ENCODE measurements at regions not wholly inside any gene's neighbourhood (a gene's known extent, or its start where the extent isn't known, plus 50 kb on each side); places are given as distances from the start of the nearest gene placed in this dataset.

GRCh38 chr18:27274901-27275300, 89.8 kb upstream of the CHST9 start:
- Histone ChIP-seq H3K36me3 (ENCODE audit: control insufficient read depth, insufficient read depth, low read length) (no peaks in the 10 kb centered on the region), H3K9me3 (ENCODE audit: control insufficient read depth in 2 of 2, low read length in 2 of 2) (no peaks in the 10 kb centered on the region), H3K27me3 (ENCODE audit: control insufficient read depth, insufficient read depth, low read length) (no peaks in the 10 kb centered on the region), H3K4me3 (ENCODE audit: low read depth, low read length) (no peak overlapping the region), H3K4me1 (ENCODE audit: control insufficient read depth, insufficient read depth, low read length, poor library complexity, severe bottlenecking) (no peaks in the 10 kb centered on the region), H3K27ac (ENCODE audit: insufficient read depth, low read length, poor library complexity, severe bottlenecking) (no peak overlapping the region)
- no peaks in the 10 kb centered on the region for H3K4me1 Mint-ChIP-seq
- H3K27ac Mint-ChIP-seq = peak overlapping the region in 1 of 3 donors; percentile 21
- H3K27me3 Mint-ChIP-seq = no peaks in the 10 kb centered on the region
- peaks cover 3 to 35% (median 9%) of the 10 kb centered on the region in 7 donors for H3K9me3 Mint-ChIP-seq
- H3K4me3 Mint-ChIP-seq = no peak overlapping the region
- H3K36me3 Mint-ChIP-seq = no peaks in the 10 kb centered on the region
- no peak for DNase-seq
- no peak for ATAC-seq (ENCODE audit: low read depth in 2 of 2)

GRCh38 chr18:27270508-27270907, 85.4 kb upstream of the CHST9 start:
- Histone ChIP-seq H3K4me1 (ENCODE audit: control insufficient read depth, insufficient read depth, low read length, poor library complexity, severe bottlenecking) (no peaks in the 10 kb centered on the region), H3K9me3 (ENCODE audit: control insufficient read depth in 2 of 2, low read length in 2 of 2) (no peaks in the 10 kb centered on the region), H3K36me3 (ENCODE audit: control insufficient read depth, insufficient read depth, low read length) (no peaks in the 10 kb centered on the region), H3K27me3 (ENCODE audit: control insufficient read depth, insufficient read depth, low read length) (no peaks in the 10 kb centered on the region), H3K27ac (ENCODE audit: insufficient read depth, low read length, poor library complexity, severe bottlenecking) (no peak overlapping the region), H3K4me3 (ENCODE audit: low read depth, low read length) (no peak overlapping the region)
- H3K27ac Mint-ChIP-seq = no peak overlapping the region
- no peak overlapping the region for H3K4me3 Mint-ChIP-seq
- H3K27me3 Mint-ChIP-seq = no peaks in the 10 kb centered on the region
- no peaks in the 10 kb centered on the region for H3K4me1 Mint-ChIP-seq
- H3K36me3 Mint-ChIP-seq = no peaks in the 10 kb centered on the region
- peaks cover 0 to 25% (median 3%) of the 10 kb centered on the region in 7 donors for H3K9me3 Mint-ChIP-seq
- ATAC-seq (ENCODE audit: low read depth in 2 of 2) (no peak), DNase-seq (no peak)

GRCh38 chr18:27263369-27263768, 78.3 kb upstream of the CHST9 start:
- no peaks in the 10 kb centered on the region for H3K4me1 ChIP-seq (ENCODE audit: control insufficient read depth, insufficient read depth, low read length, poor library complexity, severe bottlenecking)
- H3K27me3 ChIP-seq (ENCODE audit: control insufficient read depth, insufficient read depth, low read length) = no peaks in the 10 kb centered on the region
- no peak overlapping the region for H3K4me3 ChIP-seq (ENCODE audit: low read depth, low read length)
- peaks cover 0 to 7% of the 10 kb centered on the region in 2 experiments for H3K9me3 ChIP-seq (ENCODE audit: control insufficient read depth in 2 of 2, low read length in 2 of 2)
- Mint-ChIP-seq H3K36me3 (no peaks in the 10 kb centered on the region), H3K27me3 (no peaks in the 10 kb centered on the region), H3K4me1 (no peaks in the 10 kb centered on the region), H3K4me3 (no peak overlapping the region), H3K9me3 (peaks cover 0 to 35% (median 7%) of the 10 kb centered on the region in 7 donors), H3K27ac (no peak overlapping the region)
- no peak overlapping the region for H3K27ac ChIP-seq (ENCODE audit: insufficient read depth, low read length, poor library complexity, severe bottlenecking)
- no peaks in the 10 kb centered on the region for H3K36me3 ChIP-seq (ENCODE audit: control insufficient read depth, insufficient read depth, low read length)
- DNase-seq = no peak
- ATAC-seq (ENCODE audit: low read depth in 2 of 2) = no peak

GRCh38 chr18:27261769-27262549, 76.9 kb upstream of the CHST9 start:
- Histone ChIP-seq H3K27ac (ENCODE audit: insufficient read depth, low read length, poor library complexity, severe bottlenecking) (no peak overlapping the region), H3K4me1 (ENCODE audit: control insufficient read depth, insufficient read depth, low read length, poor library complexity, severe bottlenecking) (no peaks in the 10 kb centered on the region), H3K9me3 (ENCODE audit: control insufficient read depth in 2 of 2, low read length in 2 of 2) (peaks cover 0 to 7% of the 10 kb centered on the region in 2 experiments), H3K27me3 (ENCODE audit: control insufficient read depth, insufficient read depth, low read length) (no peaks in the 10 kb centered on the region), H3K36me3 (ENCODE audit: control insufficient read depth, insufficient read depth, low read length) (no peaks in the 10 kb centered on the region), H3K4me3 (ENCODE audit: low read depth, low read length) (no peak overlapping the region)
- ATAC-seq (ENCODE audit: low read depth in 2 of 2) (no peak), DNase-seq (no peak)
- H3K9me3 Mint-ChIP-seq = peaks cover 0 to 27% (median 7%) of the 10 kb centered on the region in 7 donors
- no peaks in the 10 kb centered on the region for H3K27me3 Mint-ChIP-seq
- H3K4me1 Mint-ChIP-seq = no peaks in the 10 kb centered on the region
- H3K27ac Mint-ChIP-seq = no peak overlapping the region
- no peaks in the 10 kb centered on the region for H3K36me3 Mint-ChIP-seq
- no peak overlapping the region for H3K4me3 Mint-ChIP-seq

DNA sequence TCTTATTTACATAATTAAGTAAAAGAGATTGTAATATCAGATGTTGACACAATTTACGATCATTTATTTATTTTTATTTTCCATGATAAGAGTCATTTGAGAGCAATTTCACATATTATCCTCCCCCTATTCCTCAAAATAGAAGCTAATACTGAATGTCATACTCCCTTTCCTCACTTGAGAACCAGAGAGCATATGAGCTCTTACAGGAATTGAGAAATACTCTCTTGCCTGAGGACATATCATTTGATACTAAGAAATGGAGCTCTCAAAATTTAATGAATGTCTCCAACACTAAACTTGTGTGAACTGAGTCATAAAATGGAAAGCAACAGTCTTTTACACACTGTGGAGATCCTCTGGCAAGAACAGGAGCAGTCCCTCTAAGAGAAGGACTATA, 68.5 kb upstream of the CHST9 start:
- Histone ChIP-seq H3K4me3 (ENCODE audit: low read depth, low read length) (no peak overlapping the region), H3K9me3 (ENCODE audit: control insufficient read depth in 2 of 2, low read length in 2 of 2) (no peaks in the 10 kb centered on the region), H3K27me3 (ENCODE audit: control insufficient read depth, insufficient read depth, low read length) (no peaks in the 10 kb centered on the region), H3K36me3 (ENCODE audit: control insufficient read depth, insufficient read depth, low read length) (no peaks in the 10 kb centered on the region), H3K27ac (ENCODE audit: insufficient read depth, low read length, poor library complexity, severe bottlenecking) (no peak overlapping the region), H3K4me1 (ENCODE audit: control insufficient read depth, insufficient read depth, low read length, poor library complexity, severe bottlenecking) (no peaks in the 10 kb centered on the region)
- Mint-ChIP-seq H3K4me3 (no peak overlapping the region), H3K4me1 (no peaks in the 10 kb centered on the region), H3K9me3 (peaks cover 1 to 19% (median 4%) of the 10 kb centered on the region in 7 donors), H3K27ac (no peak overlapping the region), H3K27me3 (no peaks in the 10 kb centered on the region), H3K36me3 (no peaks in the 10 kb centered on the region)
- DNase-seq = no peak
- ATAC-seq (ENCODE audit: low read depth in 2 of 2) = no peak

GRCh38 chr18:27250471-27250870, 65.4 kb upstream of the CHST9 start:
- H3K36me3 Mint-ChIP-seq = no peaks in the 10 kb centered on the region
- H3K9me3 ChIP-seq (ENCODE audit: control insufficient read depth in 2 of 2, low read length in 2 of 2) = peaks cover 0 to 2% of the 10 kb centered on the region in 2 experiments
- H3K4me1 ChIP-seq (ENCODE audit: control insufficient read depth, insufficient read depth, low read length, poor library complexity, severe bottlenecking) = no peaks in the 10 kb centered on the region
- no peak overlapping the region for H3K4me3 Mint-ChIP-seq
- peaks cover 3 to 27% (median 7%) of the 10 kb centered on the region in 7 donors for H3K9me3 Mint-ChIP-seq
- H3K27me3 Mint-ChIP-seq = no peaks in the 10 kb centered on the region
- H3K27ac ChIP-seq (ENCODE audit: insufficient read depth, low read length, poor library complexity, severe bottlenecking) = no peak overlapping the region
- no peak overlapping the region for H3K27ac Mint-ChIP-seq
- H3K4me3 ChIP-seq (ENCODE audit: low read depth, low read length) = no peak overlapping the region
- H3K36me3 ChIP-seq (ENCODE audit: control insufficient read depth, insufficient read depth, low read length) = no peaks in the 10 kb centered on the region
- DNase-seq (no peak), ATAC-seq (ENCODE audit: low read depth in 2 of 2) (no peak)
- no peaks in the 10 kb centered on the region for H3K4me1 Mint-ChIP-seq
- H3K27me3 ChIP-seq (ENCODE audit: control insufficient read depth, insufficient read depth, low read length) = no peaks in the 10 kb centered on the region

- no peak overlapping the region for H3K27ac Mint-ChIP-seq
- Histone ChIP-seq H3K27ac (ENCODE audit: insufficient read depth, low read length, poor library complexity, severe bottlenecking) (no peak overlapping the region), H3K4me3 (ENCODE audit: low read depth, low read length) (no peak overlapping the region), H3K36me3 (ENCODE audit: control insufficient read depth, insufficient read depth, low read length) (no peaks in the 10 kb centered on the region), H3K4me1 (ENCODE audit: control insufficient read depth, insufficient read depth, low read length, poor library complexity, severe bottlenecking) (no peaks in the 10 kb centered on the region), H3K9me3 (ENCODE audit: control insufficient read depth in 2 of 2, low read length in 2 of 2) (peaks cover 0 to 2% of the 10 kb centered on the region in 2 experiments), H3K27me3 (ENCODE audit: control insufficient read depth, insufficient read depth, low read length) (no peaks in the 10 kb centered on the region)
- no peaks in the 10 kb centered on the region for H3K4me1 Mint-ChIP-seq
- DNase-seq = no peak
- ATAC-seq (ENCODE audit: low read depth in 2 of 2) = no peak
- no peak overlapping the region for H3K4me3 Mint-ChIP-seq
- H3K9me3 Mint-ChIP-seq = peaks cover 3 to 27% (median 6%) of the 10 kb centered on the region in 7 donors
- no peaks in the 10 kb centered on the region for H3K27me3 Mint-ChIP-seq
- no peaks in the 10 kb centered on the region for H3K36me3 Mint-ChIP-seq
Measured at GRCh38 chr18:27249933-27250332, 64.8 kb upstream of the CHST9 start.

GRCh38 chr18:27244259-27244658, 59.2 kb upstream of the CHST9 start:
- Mint-ChIP-seq H3K36me3 (no peaks in the 10 kb centered on the region), H3K27me3 (no peaks in the 10 kb centered on the region), H3K4me1 (no peaks in the 10 kb centered on the region), H3K4me3 (no peak overlapping the region), H3K27ac (no peak overlapping the region), H3K9me3 (peaks cover 2 to 22% (median 7%) of the 10 kb centered on the region in 7 donors)
- H3K27me3 ChIP-seq (ENCODE audit: control insufficient read depth, insufficient read depth, low read length) = no peaks in the 10 kb centered on the region
- DNase-seq (no peak), ATAC-seq (ENCODE audit: low read depth in 2 of 2) (no peak)
- peaks cover 2 to 5% of the 10 kb centered on the region in 2 experiments for H3K9me3 ChIP-seq (ENCODE audit: control insufficient read depth in 2 of 2, low read length in 2 of 2)
- H3K4me3 ChIP-seq (ENCODE audit: low read depth, low read length) = no peak overlapping the region
- H3K27ac ChIP-seq (ENCODE audit: insufficient read depth, low read length, poor library complexity, severe bottlenecking) = no peak overlapping the region
- H3K36me3 ChIP-seq (ENCODE audit: control insufficient read depth, insufficient read depth, low read length) = no peaks in the 10 kb centered on the region
- no peaks in the 10 kb centered on the region for H3K4me1 ChIP-seq (ENCODE audit: control insufficient read depth, insufficient read depth, low read length, poor library complexity, severe bottlenecking)
